Astrocyte (in vitro differentiated cells and primary cell): ENCODE measurements at regions not wholly inside any gene's neighbourhood (a gene's known extent, or its start where the extent isn't known, plus 50 kb on each side); places are given as distances from the start of the nearest gene placed in this dataset.

Experiments
- DNase-seq: peaks from one replicate; pipeline ENCODE4 v3.0.0-alpha.2; 2010; ENCODE audit warnings: low read depth
- FAIRE-seq: peaks from 2 replicates; lab custom pipeline; 2011; peaks lifted over from hg19 to GRCh38; lab: Jason Lieb, UNC
- H2AFZ ChIP-seq: 2 replicates; pipeline ENCODE4 v1.6.0; 2012; ENCODE audit warnings: low read depth, low read length, inconsistent platforms
- H3K27ac ChIP-seq: 2 replicates; pipeline ENCODE4 v1.5.1; 2011; ENCODE audit warnings: low read depth, low read length, inconsistent platforms
- H3K27me3 ChIP-seq: 2 replicates; pipeline ENCODE4 v1.6.0; 2011; ENCODE audit warnings: low read length, inconsistent platforms; ENCODE audit not compliant: insufficient read depth
- H3K36me3 ChIP-seq: 2 replicates; pipeline ENCODE4 v1.5.1; 2011; ENCODE audit warnings: low read length, inconsistent platforms; ENCODE audit not compliant: insufficient read depth
- H3K4me1 ChIP-seq: 2 replicates; pipeline ENCODE4 v1.5.1; 2011; ENCODE audit warnings: low read length, inconsistent platforms; ENCODE audit not compliant: insufficient read depth
- H3K4me2 ChIP-seq: 2 replicates; pipeline ENCODE4 v1.6.0; 2012; ENCODE audit warnings: low read length, inconsistent platforms
- H3K4me3 ChIP-seq: 2 replicates; pipeline ENCODE4 v1.5.1; 2011; ENCODE audit warnings: low read depth, mild to moderate bottlenecking, low read length, inconsistent platforms; ENCODE audit not compliant: insufficient read depth
- H3K79me2 ChIP-seq: 2 replicates; pipeline ENCODE4 v1.6.0; 2012; ENCODE audit warnings: mild to moderate bottlenecking, low read length, inconsistent platforms; ENCODE audit not compliant: insufficient read depth
- H3K9ac ChIP-seq: 2 replicates; pipeline ENCODE4 v1.6.0; 2012; ENCODE audit warnings: mild to moderate bottlenecking, low read length, inconsistent platforms
- H3K9me3 ChIP-seq: 2 replicates; pipeline ENCODE4 v1.5.1; 2012; ENCODE audit warnings: low read depth, mild to moderate bottlenecking, low read length, inconsistent platforms; ENCODE audit not compliant: insufficient read depth
- H4K20me1 ChIP-seq: 2 replicates; pipeline ENCODE4 v1.6.0; 2012; ENCODE audit warnings: low read length, inconsistent platforms; ENCODE audit not compliant: insufficient read depth
- H3K27ac Mint-ChIP-seq: one replicate; pipeline ENCODE4 v1.8.0; 2021; ENCODE audit warnings: mild to moderate bottlenecking, mixed read lengths; ENCODE audit not compliant: unreplicated experiment
- H3K27me3 Mint-ChIP-seq: one replicate; pipeline ENCODE4 v1.8.0; 2021; ENCODE audit warnings: low read depth, mixed read lengths; ENCODE audit not compliant: unreplicated experiment
- H3K36me3 Mint-ChIP-seq: one replicate; pipeline ENCODE4 v1.8.0; 2021; ENCODE audit warnings: low read depth, mixed read lengths; ENCODE audit not compliant: unreplicated experiment
- H3K4me1 Mint-ChIP-seq: one replicate; pipeline ENCODE4 v1.8.0; 2021; ENCODE audit warnings: low read depth, mixed read lengths; ENCODE audit not compliant: unreplicated experiment
- H3K4me3 Mint-ChIP-seq: one replicate; pipeline ENCODE4 v1.8.0; 2021; ENCODE audit warnings: mild to moderate bottlenecking, moderate library complexity, mixed read lengths; ENCODE audit not compliant: unreplicated experiment
- H3K9me3 Mint-ChIP-seq: one replicate; pipeline ENCODE4 v1.8.0; 2021; ENCODE audit warnings: mild to moderate bottlenecking, mixed read lengths; ENCODE audit not compliant: unreplicated experiment
- EZH2 ChIP-seq: IDR thresholded peaks from 2 replicates; pipeline ENCODE4 v1.6.1; 2012; ENCODE audit warnings: mild to moderate bottlenecking, low read length, inconsistent platforms; ENCODE audit not compliant: insufficient read depth
- TF ChIP-seq, protein P1 (sequence below): IDR thresholded peaks from 2 replicates; pipeline ENCODE4 v1.5.1; 2011; ENCODE audit warnings: low read depth, mild to moderate bottlenecking, inconsistent platforms, low read length, moderate library complexity; ENCODE audit not compliant: insufficient read depth

DNA sequence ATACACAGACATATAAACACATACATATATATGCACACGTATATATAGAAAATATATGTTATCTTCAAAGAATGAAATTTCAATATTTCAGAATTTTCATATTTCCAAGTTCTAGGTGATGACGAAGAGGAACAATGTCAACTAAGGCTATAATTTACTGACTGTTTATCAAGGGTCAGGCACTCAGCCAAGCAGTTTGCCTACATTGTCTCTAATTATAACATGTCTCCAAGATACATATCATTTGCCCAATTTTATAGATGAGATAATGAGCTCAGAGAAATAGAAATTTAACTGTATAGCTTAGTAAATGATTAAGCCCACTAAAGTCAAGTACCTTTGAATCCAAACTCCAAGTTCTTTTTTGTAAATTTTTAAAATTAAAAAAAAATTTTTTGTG lies 99.9 kb upstream of the PLSCR4 start:
- H3K4me1 ChIP-seq = no peaks in the 10 kb centered on the region
- peaks cover 18% of the 10 kb centered on the region for H3K9me3 Mint-ChIP-seq
- no peaks in the 10 kb centered on the region for H3K27me3 ChIP-seq
- H3K9me3 ChIP-seq = no peaks in the 10 kb centered on the region
- H3K4me2 ChIP-seq = no peak overlapping the region
- H3K27ac ChIP-seq = no peak overlapping the region
- no peak for FAIRE-seq
- TF ChIP-seq, protein P1, sequence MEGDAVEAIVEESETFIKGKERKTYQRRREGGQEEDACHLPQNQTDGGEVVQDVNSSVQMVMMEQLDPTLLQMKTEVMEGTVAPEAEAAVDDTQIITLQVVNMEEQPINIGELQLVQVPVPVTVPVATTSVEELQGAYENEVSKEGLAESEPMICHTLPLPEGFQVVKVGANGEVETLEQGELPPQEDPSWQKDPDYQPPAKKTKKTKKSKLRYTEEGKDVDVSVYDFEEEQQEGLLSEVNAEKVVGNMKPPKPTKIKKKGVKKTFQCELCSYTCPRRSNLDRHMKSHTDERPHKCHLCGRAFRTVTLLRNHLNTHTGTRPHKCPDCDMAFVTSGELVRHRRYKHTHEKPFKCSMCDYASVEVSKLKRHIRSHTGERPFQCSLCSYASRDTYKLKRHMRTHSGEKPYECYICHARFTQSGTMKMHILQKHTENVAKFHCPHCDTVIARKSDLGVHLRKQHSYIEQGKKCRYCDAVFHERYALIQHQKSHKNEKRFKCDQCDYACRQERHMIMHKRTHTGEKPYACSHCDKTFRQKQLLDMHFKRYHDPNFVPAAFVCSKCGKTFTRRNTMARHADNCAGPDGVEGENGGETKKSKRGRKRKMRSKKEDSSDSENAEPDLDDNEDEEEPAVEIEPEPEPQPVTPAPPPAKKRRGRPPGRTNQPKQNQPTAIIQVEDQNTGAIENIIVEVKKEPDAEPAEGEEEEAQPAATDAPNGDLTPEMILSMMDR = no peak
- TF ChIP-seq EZH2 = no peak
- no peak overlapping the region for H3K4me3 ChIP-seq
- no peak overlapping the region for H3K9ac ChIP-seq
- H3K27ac Mint-ChIP-seq = no peak overlapping the region
- H3K79me2 ChIP-seq = no peaks in the 10 kb centered on the region
- DNase-seq = no peak
- H4K20me1 ChIP-seq = no peaks in the 10 kb centered on the region
- H3K4me3 Mint-ChIP-seq = no peak overlapping the region
- no peak overlapping the region for H2AFZ ChIP-seq
- H3K27me3 Mint-ChIP-seq = no peaks in the 10 kb centered on the region
- H3K36me3 Mint-ChIP-seq = no peaks in the 10 kb centered on the region
- no peaks in the 10 kb centered on the region for H3K36me3 ChIP-seq
- H3K4me1 Mint-ChIP-seq = peaks cover 8% of the 10 kb centered on the region

DNA sequence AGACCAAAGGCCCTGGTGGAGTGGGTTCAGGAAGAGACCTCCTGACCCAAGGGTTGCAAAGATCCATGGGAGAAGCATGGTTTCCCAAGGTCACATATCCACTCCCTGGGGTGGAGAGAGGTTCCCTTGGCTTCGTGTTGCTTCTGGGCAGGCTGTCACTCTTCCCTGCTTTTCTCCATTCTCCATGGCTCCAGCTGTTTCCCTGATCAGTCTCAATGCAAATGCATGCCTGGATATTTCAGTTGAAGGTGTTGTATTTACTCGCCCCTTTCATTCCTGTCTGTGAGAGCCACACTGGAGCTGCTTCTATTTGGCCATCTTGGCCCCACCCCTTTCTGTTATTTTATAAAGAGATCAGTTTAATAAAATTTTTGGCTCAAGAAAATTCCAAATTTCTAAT lies 95.0 kb upstream of the PLSCR4 start:
- H3K9me3 ChIP-seq = no peaks in the 10 kb centered on the region
- Mint-ChIP-seq H3K9me3 (no peaks in the 10 kb centered on the region), H3K27ac (no peak overlapping the region), H3K27me3 (no peaks in the 10 kb centered on the region), H3K36me3 (no peaks in the 10 kb centered on the region), H3K4me1 (no peaks in the 10 kb centered on the region), H3K4me3 (no peak overlapping the region)
- no peaks in the 10 kb centered on the region for H3K36me3 ChIP-seq
- H3K4me3 ChIP-seq = no peak overlapping the region
- H3K4me2 ChIP-seq = no peak overlapping the region
- no peaks in the 10 kb centered on the region for H4K20me1 ChIP-seq
- no peaks in the 10 kb centered on the region for H3K79me2 ChIP-seq
- no peaks in the 10 kb centered on the region for H3K4me1 ChIP-seq
- H3K27ac ChIP-seq = no peak overlapping the region
- H2AFZ ChIP-seq = no peak overlapping the region
- FAIRE-seq = no peak
- H3K27me3 ChIP-seq = no peaks in the 10 kb centered on the region
- TF ChIP-seq, protein P1 = no peak
- no peak for TF ChIP-seq EZH2
- DNase-seq = no peak
- H3K9ac ChIP-seq = no peak overlapping the region

DNA sequence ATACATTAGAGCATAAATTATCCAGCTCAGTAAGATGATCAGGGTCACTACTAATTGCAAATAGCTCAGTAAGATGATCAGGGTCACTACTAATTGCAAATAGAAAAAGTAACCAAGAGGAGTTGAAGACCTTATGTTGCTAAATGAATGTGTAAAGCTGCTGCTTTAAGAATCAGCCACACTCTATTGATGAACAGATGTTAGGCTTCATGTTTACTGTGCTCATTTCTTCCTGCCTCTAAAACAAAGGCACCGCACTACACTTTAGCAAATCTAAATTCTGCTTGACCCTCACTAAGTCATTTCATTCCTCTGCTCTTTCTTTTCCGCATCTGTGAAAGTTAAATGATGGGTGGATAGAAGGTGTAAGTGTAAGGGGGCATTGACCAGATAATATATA lies 92.6 kb upstream of the PLSCR4 start:
- Histone ChIP-seq H3K36me3 (no peaks in the 10 kb centered on the region), H2AFZ (no peak overlapping the region), H3K4me3 (no peak overlapping the region), H4K20me1 (no peaks in the 10 kb centered on the region), H3K9me3 (no peaks in the 10 kb centered on the region), H3K4me1 (no peaks in the 10 kb centered on the region), H3K4me2 (no peak overlapping the region), H3K27me3 (no peaks in the 10 kb centered on the region), H3K27ac (no peak overlapping the region), H3K9ac (no peak overlapping the region), H3K79me2 (no peaks in the 10 kb centered on the region)
- Mint-ChIP-seq H3K4me1 (no peaks in the 10 kb centered on the region), H3K36me3 (no peaks in the 10 kb centered on the region), H3K4me3 (no peak overlapping the region), H3K9me3 (no peaks in the 10 kb centered on the region), H3K27ac (no peak overlapping the region), H3K27me3 (no peaks in the 10 kb centered on the region)
- no peak for FAIRE-seq
- TF ChIP-seq, protein P1 = no peak
- no peak for TF ChIP-seq EZH2
- no peak for DNase-seq
